ENCODE measurements at regions not wholly inside any gene's neighbourhood (a gene's known extent, or its start where the extent isn't known, plus 50 kb on each side); places are given as distances from the start of the nearest gene placed in this dataset.

DNA sequence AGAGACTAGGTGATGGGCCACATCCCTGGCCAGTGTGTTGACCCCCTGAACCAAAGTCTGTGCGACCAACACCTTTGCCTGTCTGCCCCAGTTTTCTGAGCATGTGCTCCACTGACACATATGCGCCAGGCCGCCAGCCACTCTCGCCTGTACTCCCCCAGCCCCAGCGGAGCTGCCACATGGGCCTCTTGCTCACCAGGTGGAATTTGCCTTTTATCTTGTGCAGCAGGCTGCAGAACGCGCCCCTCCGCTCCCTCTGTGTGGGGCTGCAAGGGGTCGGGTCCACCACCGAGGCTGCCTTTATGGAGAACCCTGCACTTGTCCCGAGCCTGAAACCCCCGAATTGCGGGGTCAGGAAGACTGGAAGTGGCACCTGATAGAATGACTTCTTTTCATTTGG, 405.7 kb upstream of the NPAP1 start:
- TF ChIP-seq, protein P1, sequence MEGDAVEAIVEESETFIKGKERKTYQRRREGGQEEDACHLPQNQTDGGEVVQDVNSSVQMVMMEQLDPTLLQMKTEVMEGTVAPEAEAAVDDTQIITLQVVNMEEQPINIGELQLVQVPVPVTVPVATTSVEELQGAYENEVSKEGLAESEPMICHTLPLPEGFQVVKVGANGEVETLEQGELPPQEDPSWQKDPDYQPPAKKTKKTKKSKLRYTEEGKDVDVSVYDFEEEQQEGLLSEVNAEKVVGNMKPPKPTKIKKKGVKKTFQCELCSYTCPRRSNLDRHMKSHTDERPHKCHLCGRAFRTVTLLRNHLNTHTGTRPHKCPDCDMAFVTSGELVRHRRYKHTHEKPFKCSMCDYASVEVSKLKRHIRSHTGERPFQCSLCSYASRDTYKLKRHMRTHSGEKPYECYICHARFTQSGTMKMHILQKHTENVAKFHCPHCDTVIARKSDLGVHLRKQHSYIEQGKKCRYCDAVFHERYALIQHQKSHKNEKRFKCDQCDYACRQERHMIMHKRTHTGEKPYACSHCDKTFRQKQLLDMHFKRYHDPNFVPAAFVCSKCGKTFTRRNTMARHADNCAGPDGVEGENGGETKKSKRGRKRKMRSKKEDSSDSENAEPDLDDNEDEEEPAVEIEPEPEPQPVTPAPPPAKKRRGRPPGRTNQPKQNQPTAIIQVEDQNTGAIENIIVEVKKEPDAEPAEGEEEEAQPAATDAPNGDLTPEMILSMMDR (conservative IDR thresholded peaks at IDR 0.05): no peak
- TF ChIP-seq EZH2 (IDR thresholded peaks at IDR 0.05; ENCODE audit: low read depth): no peak

All from PC-9 (cell line).